ENCODE measurements at regions not wholly inside any gene's neighbourhood (a gene's known extent, or its start where the extent isn't known, plus 50 kb on each side); places are given as distances from the start of the nearest gene placed in this dataset.
"Not testable (repeated sequence)": the region's sequence is repeated elsewhere in the genome, so short reads cannot be mapped to it uniquely, and the experiment has no call there.

DNA sequence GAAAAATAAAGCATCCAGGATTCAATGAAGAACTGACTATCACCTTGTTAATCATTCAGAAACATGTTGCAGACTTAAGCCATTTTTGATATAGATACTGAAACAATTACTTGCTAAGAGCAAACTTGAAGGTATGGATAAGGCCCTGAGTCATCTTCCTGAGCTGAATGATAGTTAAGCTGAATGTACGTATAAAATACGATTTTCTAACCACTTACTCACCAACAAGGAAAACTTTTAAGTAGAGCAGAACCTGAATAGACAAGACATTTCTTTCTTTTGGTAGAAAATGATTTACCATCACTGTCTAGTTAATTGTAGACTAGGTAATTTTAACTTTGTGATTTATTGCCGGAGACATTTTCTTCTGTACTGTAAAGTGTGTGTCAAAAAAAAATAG is 261.2 kb downstream of the RTP5 start:
- not testable (repeated sequence) for DNase-seq

GRCh38 chr2:242159921-242160320 is 290.4 kb downstream of the RTP5 start:
- DNase-seq = not testable (repeated sequence)

- DNase-seq = not testable (repeated sequence)
Observed at GRCh38 chr2:242165115-242165514, 295.6 kb downstream of the RTP5 start.

DNA sequence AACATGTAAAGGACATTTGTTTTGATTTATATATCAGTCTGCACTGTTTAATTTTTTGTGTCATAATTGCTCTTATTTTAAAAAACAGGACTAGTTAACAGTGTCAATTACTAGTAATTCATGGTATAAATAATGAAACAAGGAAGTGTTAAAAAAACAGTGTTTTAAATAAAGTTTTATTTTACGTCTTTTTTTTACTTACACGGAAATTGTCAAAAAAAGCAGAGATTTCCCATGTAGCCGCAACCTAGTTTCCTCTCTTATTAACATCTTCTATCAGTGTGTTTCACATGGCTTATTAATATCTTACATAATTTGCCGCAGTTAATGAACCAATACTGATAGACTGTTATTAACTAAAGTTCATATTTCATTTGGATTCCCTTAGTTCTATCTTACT is 301.8 kb downstream of the RTP5 start:
- not testable (repeated sequence) for DNase-seq

All from NCI-H1105 (cell line).